Heart right ventricle (tissue), 16 donors: ENCODE measurements at regions not wholly inside any gene's neighbourhood (a gene's known extent, or its start where the extent isn't known, plus 50 kb on each side); places are given as distances from the start of the nearest gene placed in this dataset.

Source experiments
- ATAC-seq, 8 donors: fragments of 200-7000 bp; cut with Tn5 transposase; one replicate each; pipeline ENCODE4 v1.9.1; 2020; ENCODE audit warnings: mild to moderate bottlenecking in 8 of 8, moderate library complexity in 8 of 8, moderate number of reproducible peaks in 1 of 8
- DNase-seq, 2 donors: peaks; one replicate each; pipeline ENCODE4 v3.0.0-alpha.2; 2020
- H3K27ac ChIP-seq, 10 donors: fragments of 200-600 bp; sonication (generic) in 2 of 10; one replicate each; pipeline versions ENCODE4 v1.5.0 to v1.8.0; 2020 to 2022; ENCODE audit warnings: mild to moderate bottlenecking in 3 of 10
- H3K27me3 ChIP-seq, 7 donors: fragments of 200-600 bp; one replicate each; pipeline ENCODE4 v1.8.0; 2021 to 2022; ENCODE audit warnings: mild to moderate bottlenecking in 2 of 7
- H3K36me3 ChIP-seq, 9 donors: fragments of 200-600 bp; sonication (generic) in 1 of 9; one replicate each; pipeline versions ENCODE4 v1.5.0 to v1.8.0; 2020 to 2022; ENCODE audit warnings: mild to moderate bottlenecking in 2 of 9
- H3K4me1 ChIP-seq, 9 donors: fragments of 200-600 bp; sonication (generic) in 1 of 9; one replicate each; pipeline versions ENCODE4 v1.5.0 to v1.8.0; 2020 to 2022; ENCODE audit warnings: mild to moderate bottlenecking in 4 of 9
- H3K4me3 ChIP-seq, 10 donors: fragments of 200-600 bp; sonication (generic) in 2 of 10; one replicate each; pipeline versions ENCODE4 v1.5.0 to v1.8.0; 2020 to 2022; ENCODE audit warnings: mild to moderate bottlenecking in 7 of 10, moderate library complexity in 2 of 10
- H3K9me3 ChIP-seq, 11 donors: fragments of 200-600 bp in 10 of 11; sonication (generic) in 2 of 11; one replicate each; pipeline versions ENCODE4 v1.5.0 to v1.8.0; 2013 to 2022; ENCODE audit warnings: mild to moderate bottlenecking in 2 of 11, control low read depth in 1 of 11, moderate library complexity in 1 of 11
- CTCF ChIP-seq, 9 donors: fragments of 200-600 bp; sonication (generic) in 2 of 9; IDR thresholded peaks; one replicate each; pipeline versions ENCODE4 v1.5.0 to v1.8.0; 2021 to 2022; ENCODE audit warnings: antibody characterized with exemption in 9 of 9, mild to moderate bottlenecking in 5 of 9, moderate library complexity in 1 of 9
- WGBS, 2 donors: extraction: QIAGEN DNeasy Blood & Tissue Kit; methylation state at CpG; one replicate each; pipeline ENCODE4 v1.1.7; 2013; ENCODE audit warnings: inconsistent platforms in 1 of 2; 5-methylcytosine and 5-hydroxymethylcytosine counted together
- intact Hi-C, 10 donors: fragments of 100-400 bp; cut with DNase I; formaldehyde crosslinking; loops; one replicate each; pipeline versions ENCODE4 v1.11.1 to v1.14.2; 2022
- donor health status: Arrhythmogenic right ventricular cardiomyopathy.
- donor health status: ischemic (EF 13 %, LVEDD 7.1; RV severe dilation, severe dysfunction).
- donor health status: healthy with polysubstance abuse.
- donor health status: DM: no; HTN: yes; CAD: no.
- donor health status: DM: no; HTN: no; CAD: no.
- donor health status: ischemic (EF 25% LVEDD 6.9; RV normal size, moderate dysfunction).
- donor health status: ischemic (EF 25% LVEDD 5.7; RV mildly dilated, moderate dysfunction).
- donor health status: healthy.
- donor health status: DM: yes; HTN: yes; CAD: no.
- donor health status: Ischemic cardiomyopathy.
- donor health status: ischemic (EF 35%, LVEDD 5.7; RV mildly dilated, moderate dysfunction).
- donor health status: nonischemic (EF 11% LVEDD 7.7; RV severe dilation, severe dysfunction).
- donor health status: DM: yes; HTN: yes; CAD: no.
- donor health status: PGD.
- donor health status: ischemic (EF 29% LVEDD 5.4; RV normal size, mild dysfunction).
- donor health status: nonischemic (EF 23%, LVEDD 6.1; RV moderate dilation, normal function).

DNA sequence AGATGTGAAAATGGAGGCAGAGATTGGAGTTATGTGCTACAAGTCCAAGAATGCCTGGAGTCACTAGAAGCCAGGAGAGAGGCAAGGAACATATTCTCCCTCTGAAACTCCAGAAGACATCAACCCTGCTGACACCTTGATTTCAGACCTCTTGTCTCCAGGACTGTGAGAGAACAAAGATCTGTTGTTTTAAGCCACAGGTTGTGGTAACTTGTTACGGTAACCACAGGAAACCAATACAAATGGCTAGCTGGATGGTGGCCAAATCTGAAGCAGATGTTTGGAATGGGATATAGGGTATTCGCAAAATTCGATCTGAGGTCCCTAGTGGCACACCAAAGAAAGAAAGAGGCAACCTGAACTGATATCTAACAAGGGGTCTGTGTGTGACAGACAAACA, 129.0 kb downstream of the HERPUD2 start:
- TF ChIP-seq CTCF (IDR thresholded peaks at IDR 0.05), result no peak
- H3K36me3 ChIP-seq, result no peaks in the 10 kb centered on the region
- DNase-seq (no peak), ATAC-seq (no peak)
- intact Hi-C loops, result no loop called here
- H3K27me3 ChIP-seq, result peaks cover 0 to 14% (median 0%) of the 10 kb centered on the region in 7 donors
- no peak overlapping the region for H3K27ac ChIP-seq
- peaks cover 0 to 5% (median 0%) of the 10 kb centered on the region in 11 donors for H3K9me3 ChIP-seq
- WGBS, 2 donors, result 41 to 47% methylated on average over 3 of the region's 3 CpGs
- H3K4me3 ChIP-seq, result no peak overlapping the region
- peaks cover 0 to 5% (median 0%) of the 10 kb centered on the region in 9 donors for H3K4me1 ChIP-seq

DNA sequence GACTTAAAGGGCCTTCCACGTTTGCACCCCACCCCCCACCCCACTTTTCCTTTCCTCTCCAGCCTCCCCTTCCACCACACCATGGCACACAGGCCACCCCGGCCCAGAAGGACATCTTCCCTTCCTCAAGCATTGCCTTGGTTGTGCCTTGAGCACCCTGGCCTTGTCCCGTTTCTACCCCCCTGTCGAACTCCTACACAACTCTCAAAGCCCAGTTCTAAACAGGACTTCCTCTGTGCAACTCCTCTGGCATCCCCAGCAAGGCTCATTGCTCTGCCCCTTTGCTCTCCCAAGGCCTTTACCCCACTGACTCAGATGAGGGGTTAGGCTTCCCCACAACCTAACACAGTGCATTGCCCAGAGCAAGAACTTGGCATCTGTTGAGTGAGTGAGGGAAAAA, 136.1 kb downstream of the HERPUD2 start:
- ATAC-seq, result no peak
- intact Hi-C loops, result no loop called here
- DNase-seq, result no peak
- Histone ChIP-seq H3K4me3 (no peak overlapping the region), H3K36me3 (no peaks in the 10 kb centered on the region), H3K4me1 (no peaks in the 10 kb centered on the region), H3K27me3 (peaks cover 0 to 16% (median 0%) of the 10 kb centered on the region in 7 donors), H3K27ac (no peak overlapping the region), H3K9me3 (peaks cover 0 to 5% (median 0%) of the 10 kb centered on the region in 11 donors)
- 87 to 96% methylated on average over 4 of the region's 4 CpGs for WGBS, 2 donors
- TF ChIP-seq CTCF (IDR thresholded peaks at IDR 0.05), result no peak

DNA sequence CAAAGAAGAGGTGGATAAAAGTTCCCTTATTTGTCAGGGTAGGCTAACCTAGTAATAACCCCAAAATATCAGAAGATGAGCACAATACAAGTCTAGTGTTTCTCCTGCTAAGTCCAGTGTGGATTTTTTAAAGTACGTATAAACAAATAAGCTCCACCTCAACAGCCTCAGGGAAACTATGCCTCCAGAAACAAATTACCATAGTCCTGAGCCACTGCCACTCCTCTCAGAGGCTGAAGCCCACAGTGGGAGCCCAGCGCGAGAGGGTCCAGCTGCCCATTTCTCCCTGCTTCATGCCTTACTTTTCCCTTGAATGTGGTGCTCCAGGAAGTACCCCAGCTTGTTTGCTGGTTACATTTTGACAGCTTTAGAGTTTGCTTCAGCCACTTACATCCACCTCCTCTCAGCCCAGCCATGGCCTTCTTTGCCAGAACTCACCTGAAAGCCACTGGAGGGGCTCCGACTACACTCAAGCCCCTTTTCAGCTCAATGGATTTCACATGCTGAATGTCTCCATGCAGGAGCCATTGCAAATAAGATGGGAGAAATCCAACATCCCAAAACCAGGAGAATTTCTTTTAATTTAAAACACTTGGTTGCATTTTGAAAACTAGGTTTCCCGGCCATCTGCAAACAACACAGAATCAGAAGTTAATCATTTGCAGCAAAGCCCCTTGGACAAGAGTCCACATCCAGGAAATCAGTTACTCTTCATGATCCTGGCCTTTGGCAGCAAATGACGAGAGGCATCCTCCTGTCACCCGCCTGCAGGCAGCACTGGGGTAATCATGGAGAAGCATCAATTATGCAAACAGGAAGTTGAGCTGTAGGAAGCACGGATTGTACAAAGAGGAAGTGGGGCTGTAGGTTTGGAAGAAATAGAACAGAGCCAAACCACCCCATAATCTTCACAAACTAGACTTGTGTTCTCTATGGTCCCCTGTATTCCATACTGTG, 138.1 kb downstream of the HERPUD2 start:
- TF ChIP-seq CTCF (IDR thresholded peaks at IDR 0.05), result no peak
- DNase-seq (no peak), ATAC-seq (peak in 1 of 8 donors; percentile 37)

GRCh38 chr7:35555934-35556333, 139.0 kb downstream of the HERPUD2 start:
- no peak for DNase-seq
- no peak for TF ChIP-seq CTCF (IDR thresholded peaks at IDR 0.05)
- Histone ChIP-seq H3K27me3 (peaks cover 0 to 2% (median 0%) of the 10 kb centered on the region in 7 donors), H3K4me3 (no peak overlapping the region), H3K27ac (no peak overlapping the region), H3K9me3 (no peaks in the 10 kb centered on the region), H3K36me3 (no peaks in the 10 kb centered on the region), H3K4me1 (no peaks in the 10 kb centered on the region)
- 49 to 76% methylated on average over 4 of the region's 4 CpGs for WGBS, 2 donors
- intact Hi-C loops, result no loop called here
- ATAC-seq, result no peak

More for the DNA sequence above, 138.1 kb downstream of the HERPUD2 start:
- Histone ChIP-seq H3K4me3 (no peak overlapping the region), H3K27me3 (peaks cover 0 to 10% (median 0%) of the 10 kb centered on the region in 7 donors), H3K4me1 (no peaks in the 10 kb centered on the region), H3K27ac (no peak overlapping the region), H3K9me3 (no peaks in the 10 kb centered on the region), H3K36me3 (no peaks in the 10 kb centered on the region)
- intact Hi-C loops, result no loop called here
- 67% methylated on average over 8 of the region's 8 CpGs for WGBS, 2 donors
